H54 (cell line): ENCODE measurements at regions not wholly inside any gene's neighbourhood (a gene's known extent, or its start where the extent isn't known, plus 50 kb on each side); places are given as distances from the start of the nearest gene placed in this dataset.
A peak's percentile ranks its signal among the peaks of the same experiment; 100 is the strongest.
"Not testable (repeated sequence)": the region's sequence is repeated elsewhere in the genome, so short reads cannot be mapped to it uniquely, and the experiment has no call there.

Experiments used
- DNase-seq: peaks from one replicate; pipeline ENCODE4 v3.0.0; 2011; ENCODE audit warnings: low spot score, mixed read lengths; ENCODE audit not compliant: insufficient read length
- FAIRE-seq: peaks from 3 replicates; lab custom pipeline; 2011; peaks lifted over from hg19 to GRCh38; lab: Jason Lieb, UNC
- POLR2A ChIP-seq: IDR thresholded peaks from 2 replicates; pipeline ENCODE4 v1.6.1; 2011; ENCODE audit warnings: low read depth, mild to moderate bottlenecking, low read length

- TF ChIP-seq POLR2A: no peak
- FAIRE-seq (peak; percentile 98), DNase-seq (no peak)
Measured at GRCh38 chr3:167078070-167078622, 302.0 kb downstream of the ZBBX start.

GRCh38 chr3:167067787-167068161, 312.3 kb downstream of the ZBBX start:
- DNase-seq (no peak), FAIRE-seq (no peak)

GRCh38 chr3:167066977-167067786, 312.9 kb downstream of the ZBBX start:
- FAIRE-seq: no peak
- no peak for DNase-seq
- TF ChIP-seq POLR2A: no peak

More at GRCh38 chr3:167067787-167068161, 312.3 kb downstream of the ZBBX start:
- no peak for TF ChIP-seq POLR2A

GRCh38 chr3:167057581-167057980, 322.5 kb downstream of the ZBBX start:
- FAIRE-seq (no peak), DNase-seq (no peak)
- no peak for TF ChIP-seq POLR2A

- TF ChIP-seq POLR2A: no peak
- no peak for FAIRE-seq
- no peak for DNase-seq
Measured at GRCh38 chr3:167054926-167055325, 325.2 kb downstream of the ZBBX start.

GRCh38 chr3:167051421-167051820, 328.7 kb downstream of the ZBBX start:
- no peak for FAIRE-seq

GRCh38 chr3:167033866-167034265, 346.2 kb downstream of the ZBBX start:
- FAIRE-seq: no peak

More at GRCh38 chr3:167051421-167051820, 328.7 kb downstream of the ZBBX start:
- DNase-seq: no peak
- TF ChIP-seq POLR2A: no peak

GRCh38 chr3:167032267-167032876, 347.7 kb downstream of the ZBBX start:
- peak; percentile 23 for FAIRE-seq
- DNase-seq: peak; percentile 5
- no peak for TF ChIP-seq POLR2A

More at GRCh38 chr3:167033866-167034265, 346.2 kb downstream of the ZBBX start:
- no peak for TF ChIP-seq POLR2A
- DNase-seq: no peak

- no peak for FAIRE-seq
- no peak for TF ChIP-seq POLR2A
- DNase-seq: no peak
Measured at GRCh38 chr3:167031364-167032049, 348.6 kb downstream of the ZBBX start.

- TF ChIP-seq POLR2A: no peak
- FAIRE-seq (no peak), DNase-seq (no peak)
Measured at GRCh38 chr3:167030082-167030725, 349.9 kb downstream of the ZBBX start.

GRCh38 chr3:167019503-167019902, 360.6 kb downstream of the ZBBX start:
- FAIRE-seq, DNase-seq: not testable (repeated sequence)

- FAIRE-seq, DNase-seq: not testable (repeated sequence)
Measured at GRCh38 chr3:167018591-167019111, 361.4 kb downstream of the ZBBX start.

- no peak for FAIRE-seq
Measured at GRCh38 chr3:167012691-167013090, 367.4 kb downstream of the ZBBX start.

More at GRCh38 chr3:167012691-167013090, 367.4 kb downstream of the ZBBX start:
- DNase-seq: no peak
- TF ChIP-seq POLR2A: no peak
